ENCODE measurements at regions not wholly inside any gene's neighbourhood (a gene's known extent, or its start where the extent isn't known, plus 50 kb on each side); places are given as distances from the start of the nearest gene placed in this dataset.

- TF ChIP-seq CTCF (conservative IDR thresholded peaks at IDR 0.05; ENCODE audit: low read depth, low read length) (no peak), EZH2 (IDR thresholded peaks at IDR 0.05; ENCODE audit: low read length, unreplicated experiment) (no peak)
Observed at GRCh38 chr5:74146796-74147195, 493.7 kb downstream of the ENC1 start.
